Karpas-422 (cell line): ENCODE measurements at regions not wholly inside any gene's neighbourhood (a gene's known extent, or its start where the extent isn't known, plus 50 kb on each side); places are given as distances from the start of the nearest gene placed in this dataset.

Source experiments
- DNase-seq: peaks from one replicate; pipeline ENCODE4 v3.0.0-alpha.2; 2015
- H2AFZ ChIP-seq: fragments of 200-600 bp; sonication (generic); 2 replicates; pipeline ENCODE4 v1.6.1; 2014; ENCODE audit warnings: antibody characterized with exemption, low read length, mixed read lengths
- H3K27ac ChIP-seq: fragments of 200-600 bp; sonication (generic); 2 replicates; pipeline ENCODE4 v1.5.1; 2014; ENCODE audit warnings: mild to moderate bottlenecking, low read length, moderate library complexity
- H3K27me3 ChIP-seq: fragments of 200-600 bp; sonication (generic); 2 replicates; pipeline ENCODE4 v1.6.1; 2014; ENCODE audit warnings: low read length, mixed read lengths
- H3K36me3 ChIP-seq: fragments of 200-600 bp; sonication (generic); 2 replicates; pipeline ENCODE4 v1.6.1; 2014; ENCODE audit warnings: low read length, mixed read lengths; ENCODE audit not compliant: insufficient read depth
- H3K4me1 ChIP-seq: fragments of 200-600 bp; sonication (generic); 2 replicates; pipeline ENCODE4 v1.6.1; 2014; ENCODE audit warnings: mild to moderate bottlenecking, low read length, mixed read lengths
- H3K4me2 ChIP-seq: fragments of 200-600 bp; sonication (generic); 2 replicates; pipeline ENCODE4 v1.6.1; 2014; ENCODE audit warnings: low read length, low read depth, mild to moderate bottlenecking; ENCODE audit not compliant: poor library complexity, severe bottlenecking
- H3K4me3 ChIP-seq: fragments of 200-600 bp; sonication (generic); 2 replicates; pipeline ENCODE4 v1.5.1; 2014; ENCODE audit warnings: mild to moderate bottlenecking, antibody characterized with exemption, low read length, mixed read lengths
- H3K79me2 ChIP-seq: fragments of 200-600 bp; sonication (generic); 2 replicates; pipeline ENCODE4 v1.6.1; 2014; ENCODE audit warnings: mild to moderate bottlenecking, low read length, mixed read lengths
- H3K9ac ChIP-seq: fragments of 200-600 bp; sonication (generic); 2 replicates; pipeline ENCODE4 v1.6.0; 2014; ENCODE audit warnings: low read length
- H3K9me2 ChIP-seq: fragments of 200-600 bp; sonication (generic), shearing (Covaris generic); replicated peaks from 2 replicates; pipeline ENCODE4 v1.6.0; 2014; ENCODE audit warnings: mild to moderate bottlenecking, low read length, moderate library complexity; ENCODE audit not compliant: insufficient read depth
- H3K9me3 ChIP-seq: fragments of 300-700, 200-600 bp; sonication (generic); 2 replicates; pipeline ENCODE4 v1.6.1; 2014; ENCODE audit warnings: low read length, mixed read lengths
- H4K20me1 ChIP-seq: fragments of 200-600 bp; sonication (generic); 2 replicates; pipeline ENCODE4 v1.6.1; 2014; ENCODE audit warnings: mild to moderate bottlenecking, antibody characterized with exemption, low read length, low read depth; ENCODE audit not compliant: insufficient read depth

GRCh38 chr9:1202512-1203280 lies 152.5 kb downstream of the DMRT2 start:
- Histone ChIP-seq H3K4me2 (no peak overlapping the region), H3K4me3 (no peak overlapping the region), H2AFZ (no peak overlapping the region), H3K9me2 (no peaks in the 10 kb centered on the region), H3K9me3 (no peaks in the 10 kb centered on the region), H3K27me3 (no peaks in the 10 kb centered on the region), H4K20me1 (no peaks in the 10 kb centered on the region), H3K27ac (no peak overlapping the region), H3K4me1 (no peaks in the 10 kb centered on the region), H3K79me2 (no peaks in the 10 kb centered on the region), H3K36me3 (no peaks in the 10 kb centered on the region), H3K9ac (no peak overlapping the region)
- DNase-seq: no peak

GRCh38 chr9:1207686-1208085 lies 157.5 kb downstream of the DMRT2 start:
- DNase-seq: no peak
- Histone ChIP-seq H3K4me1 (no peaks in the 10 kb centered on the region), H3K4me2 (no peak overlapping the region), H3K9me3 (no peaks in the 10 kb centered on the region), H3K9ac (no peak overlapping the region), H3K9me2 (no peaks in the 10 kb centered on the region), H3K4me3 (no peak overlapping the region), H3K36me3 (no peaks in the 10 kb centered on the region), H3K27ac (no peak overlapping the region), H2AFZ (no peak overlapping the region), H4K20me1 (no peaks in the 10 kb centered on the region), H3K27me3 (no peaks in the 10 kb centered on the region), H3K79me2 (no peaks in the 10 kb centered on the region)

- H3K9me3 ChIP-seq: no peaks in the 10 kb centered on the region
- H3K4me1 ChIP-seq: no peaks in the 10 kb centered on the region
- no peak for DNase-seq
- H3K27me3 ChIP-seq: no peaks in the 10 kb centered on the region
- no peaks in the 10 kb centered on the region for H3K79me2 ChIP-seq
- H2AFZ ChIP-seq: no peak overlapping the region
- no peaks in the 10 kb centered on the region for H4K20me1 ChIP-seq
- no peak overlapping the region for H3K4me2 ChIP-seq
- no peak overlapping the region for H3K27ac ChIP-seq
- H3K9me2 ChIP-seq: no peaks in the 10 kb centered on the region
- H3K36me3 ChIP-seq: no peaks in the 10 kb centered on the region
- no peak overlapping the region for H3K9ac ChIP-seq
- no peak overlapping the region for H3K4me3 ChIP-seq
Observed at GRCh38 chr9:1208157-1208556, 158.0 kb downstream of the DMRT2 start.

DNA sequence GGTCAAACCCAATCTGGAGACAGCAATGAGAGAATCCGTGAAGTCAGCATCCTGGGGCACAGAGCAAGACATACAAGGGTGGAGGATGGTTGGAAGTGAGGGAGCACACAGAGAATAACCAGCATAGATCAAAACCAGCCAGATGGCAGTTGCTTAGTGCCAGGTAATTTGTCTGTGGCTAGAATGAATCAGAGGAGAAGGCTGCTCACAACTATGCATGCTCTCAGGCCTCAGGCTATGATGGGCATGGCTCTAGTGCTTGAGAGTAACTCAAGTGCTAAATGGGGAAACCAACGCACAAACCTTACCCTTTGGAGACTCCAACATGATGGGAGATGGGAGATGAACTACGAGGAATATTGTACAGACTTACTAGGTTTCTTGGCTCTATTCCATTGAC lies 160.8 kb downstream of the DMRT2 start:
- no peak overlapping the region for H3K4me3 ChIP-seq
- no peaks in the 10 kb centered on the region for H3K27me3 ChIP-seq
- H4K20me1 ChIP-seq: no peaks in the 10 kb centered on the region
- H3K79me2 ChIP-seq: no peaks in the 10 kb centered on the region
- no peaks in the 10 kb centered on the region for H3K4me1 ChIP-seq
- H3K4me2 ChIP-seq: no peak overlapping the region
- DNase-seq: no peak
- H3K36me3 ChIP-seq: no peaks in the 10 kb centered on the region
- no peaks in the 10 kb centered on the region for H3K9me2 ChIP-seq
- H3K9me3 ChIP-seq: no peaks in the 10 kb centered on the region
- H2AFZ ChIP-seq: no peak overlapping the region
- no peak overlapping the region for H3K9ac ChIP-seq
- H3K27ac ChIP-seq: no peak overlapping the region

DNA sequence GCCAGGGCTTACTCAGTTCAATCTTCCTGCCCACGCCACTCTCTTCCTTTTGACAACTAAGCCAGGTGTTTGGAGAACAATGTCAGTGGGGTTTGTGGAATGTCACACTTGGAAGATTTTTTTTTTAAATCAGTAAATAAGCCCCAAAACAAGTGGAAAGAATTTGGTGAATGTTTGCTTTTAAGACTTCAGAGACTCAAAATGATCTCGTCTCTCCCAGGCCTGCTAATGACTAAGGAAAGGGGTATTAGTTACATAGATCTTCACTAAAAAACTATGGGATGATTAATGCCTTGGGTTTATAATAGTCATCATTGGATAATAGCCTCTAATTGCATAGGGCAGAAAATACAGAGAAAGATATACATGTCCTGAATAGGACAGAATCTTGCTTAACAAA lies 166.4 kb downstream of the DMRT2 start:
- no peaks in the 10 kb centered on the region for H3K4me1 ChIP-seq
- H3K27me3 ChIP-seq: no peaks in the 10 kb centered on the region
- no peaks in the 10 kb centered on the region for H3K79me2 ChIP-seq
- H3K27ac ChIP-seq: no peak overlapping the region
- no peak overlapping the region for H3K4me3 ChIP-seq
- no peaks in the 10 kb centered on the region for H3K36me3 ChIP-seq
- H4K20me1 ChIP-seq: no peaks in the 10 kb centered on the region
- H3K4me2 ChIP-seq: no peak overlapping the region
- no peak overlapping the region for H2AFZ ChIP-seq
- no peak overlapping the region for H3K9ac ChIP-seq
- no peak for DNase-seq
- no peaks in the 10 kb centered on the region for H3K9me3 ChIP-seq
- no peaks in the 10 kb centered on the region for H3K9me2 ChIP-seq

GRCh38 chr9:1217076-1217475 lies 166.9 kb downstream of the DMRT2 start:
- Histone ChIP-seq H2AFZ (no peak overlapping the region), H4K20me1 (no peaks in the 10 kb centered on the region), H3K4me3 (no peak overlapping the region), H3K79me2 (no peaks in the 10 kb centered on the region), H3K27me3 (no peaks in the 10 kb centered on the region), H3K9me2 (no peaks in the 10 kb centered on the region), H3K4me1 (no peaks in the 10 kb centered on the region), H3K36me3 (no peaks in the 10 kb centered on the region), H3K4me2 (no peak overlapping the region), H3K9me3 (no peaks in the 10 kb centered on the region), H3K27ac (no peak overlapping the region), H3K9ac (no peak overlapping the region)
- no peak for DNase-seq

DNA sequence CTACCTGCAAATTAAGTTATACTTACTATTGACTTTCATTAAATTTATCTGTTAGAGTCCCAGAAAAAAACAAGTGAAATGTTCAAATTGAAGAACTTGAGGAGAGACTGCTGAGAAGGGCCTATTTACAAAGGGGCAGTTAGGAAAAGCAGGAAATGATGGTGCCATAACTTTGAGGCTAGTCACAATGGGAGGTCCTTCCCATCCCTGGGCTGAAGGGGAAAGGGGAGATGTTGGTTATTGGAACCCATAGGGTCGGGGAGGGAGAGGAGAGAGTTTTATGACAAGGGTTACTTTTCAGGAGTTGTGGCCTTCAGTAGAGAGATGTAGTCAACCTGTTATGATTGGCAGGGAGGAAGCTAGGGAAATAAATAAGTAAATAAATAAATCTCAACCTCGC lies 169.1 kb downstream of the DMRT2 start:
- Histone ChIP-seq H4K20me1 (no peaks in the 10 kb centered on the region), H3K79me2 (no peaks in the 10 kb centered on the region), H3K4me1 (no peaks in the 10 kb centered on the region), H3K36me3 (no peaks in the 10 kb centered on the region), H3K4me2 (no peak overlapping the region), H3K27me3 (no peaks in the 10 kb centered on the region), H3K9me2 (no peaks in the 10 kb centered on the region), H3K9me3 (no peaks in the 10 kb centered on the region), H2AFZ (no peak overlapping the region), H3K9ac (no peak overlapping the region), H3K27ac (no peak overlapping the region), H3K4me3 (no peak overlapping the region)
- no peak for DNase-seq

- Histone ChIP-seq H3K27ac (no peak overlapping the region), H4K20me1 (no peaks in the 10 kb centered on the region), H3K9me2 (no peaks in the 10 kb centered on the region), H3K79me2 (no peaks in the 10 kb centered on the region), H2AFZ (no peak overlapping the region), H3K4me2 (no peak overlapping the region), H3K4me3 (no peak overlapping the region), H3K36me3 (no peaks in the 10 kb centered on the region), H3K9me3 (no peaks in the 10 kb centered on the region), H3K27me3 (no peaks in the 10 kb centered on the region), H3K9ac (no peak overlapping the region), H3K4me1 (no peaks in the 10 kb centered on the region)
- DNase-seq: no peak
Observed at GRCh38 chr9:1221298-1221697, 171.1 kb downstream of the DMRT2 start.
